Stomach (tissue), 8 donors: ENCODE measurements at regions not wholly inside any gene's neighbourhood (a gene's known extent, or its start where the extent isn't known, plus 50 kb on each side); places are given as distances from the start of the nearest gene placed in this dataset.

Experiments
- DNase-seq, 2 donors: peaks; one replicate each; pipeline versions ENCODE4 v3.0.0 to v3.0.0-alpha.2; 2013 to 2019
- H3K27ac ChIP-seq, 5 donors: fragments of 200-600 bp in 4 of 5; sonication (generic) in 4 of 5; one replicate each; pipeline ENCODE4 v1.5.1; 2013 to 2019; ENCODE audit warnings: mild to moderate bottlenecking in 1 of 5, moderate library complexity in 1 of 5
- H3K27me3 ChIP-seq, 3 donors: fragments of 200-600 bp; sonication (generic); one replicate each; pipeline ENCODE4 v1.5.1; 2017 to 2019; ENCODE audit warnings: mixed run types in 1 of 3
- H3K36me3 ChIP-seq, 4 donors: fragments of 200-600 bp; sonication (generic); 1 replicate in 3 of 4; 2 replicates in 1 of 4; pipeline ENCODE4 v1.5.1; 2016 to 2019
- H3K4me1 ChIP-seq, 4 donors: fragments of 200-600 bp; sonication (generic); one replicate each; pipeline ENCODE4 v1.5.1; 2016 to 2019
- H3K4me3 ChIP-seq, 4 donors: fragments of 200-600 bp; sonication (generic) in 3 of 4; one replicate each; pipeline ENCODE4 v1.5.1; 2016 to 2019; ENCODE audit warnings: mild to moderate bottlenecking in 1 of 4
- H3K9me3 ChIP-seq, 4 donors: fragments of 200-600 bp; sonication (generic); one replicate each; pipeline ENCODE4 v1.5.1; 2016 to 2019
- EP300 ChIP-seq: sonication (generic); formaldehyde crosslinking; IDR thresholded peaks from one replicate; pipeline ENCODE4 v1.6.1; 2017; ENCODE audit warnings: antibody characterized with exemption
- POLR2A ChIP-seq, 4 donors: fragments of 450-650 bp; IDR thresholded peaks; one replicate each; pipeline ENCODE4 v1.6.1; 2016; ENCODE audit warnings: antibody characterized with exemption in 4 of 4, control low read depth in 2 of 4, mild to moderate bottlenecking in 1 of 4, moderate library complexity in 1 of 4
- POLR2AphosphoS5 ChIP-seq, 3 donors: sonication (generic); formaldehyde crosslinking; IDR thresholded peaks; one replicate each; pipeline ENCODE4 v1.6.1; 2016; ENCODE audit warnings: antibody characterized with exemption in 3 of 3
- WGBS, 5 donors: extraction: QIAGEN DNeasy Blood & Tissue Kit in 3 of 5; methylation state at CpG; one replicate each; pipeline versions ENCODE4 v1.1.5 to v1.1.7; 2013 to 2018; 5-methylcytosine and 5-hydroxymethylcytosine counted together
- intact Hi-C: fragments of 100-400 bp; cut with DNase I; formaldehyde crosslinking; loops from one replicate; pipeline ENCODE4 v1.15.1; 2023; ENCODE audit warnings: low total_unique reads
- TF ChIP-seq, protein P1 (sequence below), 7 experiments: fragments of 450-650 bp in 4 of 7; fragments of 200-600 bp in 3 of 7; sonication (generic) in 3 of 7; IDR thresholded peaks; one replicate each; pipeline ENCODE4 v1.5.1; 2016 to 2019; ENCODE audit warnings: antibody characterized with exemption in 7 of 7, control low read depth in 2 of 7, mild to moderate bottlenecking in 1 of 7
- donor health status: healthy with polysubstance abuse.
- donor health status: Bipolar disorder and iron deficiency.
- donor health status: healthy.

DNA sequence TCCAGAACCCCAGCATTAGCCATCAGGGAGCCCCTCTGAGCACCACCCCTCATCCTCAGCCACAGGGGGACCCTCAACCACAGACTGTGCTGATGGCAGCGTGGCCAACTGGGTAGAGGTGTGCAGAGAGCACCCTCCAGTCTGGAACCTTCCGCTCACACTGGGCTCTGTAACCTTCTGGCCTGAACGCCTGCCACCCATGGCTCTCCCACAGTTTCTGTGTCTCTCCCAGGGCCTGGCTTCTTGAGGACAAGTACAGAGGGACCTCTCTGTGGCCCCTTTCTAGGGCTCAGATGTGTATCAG lies 503.0 kb upstream of the MGMT start:
- WGBS, 5 donors: 51 to 67% (median 62%) methylated on average over 3 of the region's 3 CpGs

DNA sequence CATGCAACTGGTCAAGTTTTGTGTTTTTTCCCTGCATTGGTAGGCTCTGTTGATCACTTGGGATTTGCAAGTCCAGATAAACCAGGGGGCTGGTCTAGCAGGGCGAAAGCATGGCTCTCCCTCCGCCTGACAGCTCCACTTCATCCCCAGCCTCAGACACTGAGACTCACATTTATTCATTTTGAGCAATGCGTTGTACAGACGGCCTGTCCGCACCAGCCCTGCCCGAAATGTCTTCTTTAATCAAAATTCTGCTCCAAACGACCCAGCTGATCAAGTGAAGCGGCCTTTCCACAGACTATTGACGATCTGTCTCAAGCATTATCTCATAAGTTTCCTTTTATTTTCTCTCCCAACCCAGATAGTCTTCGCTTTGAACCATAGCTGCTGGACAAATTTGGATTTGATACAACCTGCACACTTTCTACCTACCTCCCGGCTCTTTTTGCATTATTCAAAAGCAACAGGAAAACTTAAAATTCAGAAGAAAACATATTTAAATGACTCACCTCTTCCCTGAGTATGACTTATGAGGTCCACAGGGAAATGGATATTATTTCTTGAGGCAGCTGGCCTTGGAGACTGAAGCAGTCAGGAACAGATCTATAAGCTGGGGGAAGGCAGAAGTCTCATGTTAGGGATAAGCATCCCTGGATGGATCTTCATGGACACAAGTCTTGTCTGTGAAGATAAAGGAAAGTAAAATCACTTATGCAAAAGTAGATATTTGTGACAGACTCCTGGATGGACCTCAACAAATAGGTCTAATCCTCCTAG lies 498.9 kb upstream of the MGMT start:
- Histone ChIP-seq H3K9me3 (peaks cover 0 to 4% (median 0%) of the 10 kb centered on the region in 4 donors), H3K4me1 (no peaks in the 10 kb centered on the region), H3K27ac (no peak overlapping the region), H3K36me3 (no peaks in the 10 kb centered on the region), H3K4me3 (no peak overlapping the region), H3K27me3 (peaks cover 0 to 32% (median 4%) of the 10 kb centered on the region in 3 donors)
- intact Hi-C loops: no loop called here
- DNase-seq: no peak
- TF ChIP-seq POLR2AphosphoS5 (IDR thresholded peaks at IDR 0.05) (no peak), EP300 (no peak), POLR2A (IDR thresholded peaks at IDR 0.05) (no peak)
- TF ChIP-seq, protein P1, sequence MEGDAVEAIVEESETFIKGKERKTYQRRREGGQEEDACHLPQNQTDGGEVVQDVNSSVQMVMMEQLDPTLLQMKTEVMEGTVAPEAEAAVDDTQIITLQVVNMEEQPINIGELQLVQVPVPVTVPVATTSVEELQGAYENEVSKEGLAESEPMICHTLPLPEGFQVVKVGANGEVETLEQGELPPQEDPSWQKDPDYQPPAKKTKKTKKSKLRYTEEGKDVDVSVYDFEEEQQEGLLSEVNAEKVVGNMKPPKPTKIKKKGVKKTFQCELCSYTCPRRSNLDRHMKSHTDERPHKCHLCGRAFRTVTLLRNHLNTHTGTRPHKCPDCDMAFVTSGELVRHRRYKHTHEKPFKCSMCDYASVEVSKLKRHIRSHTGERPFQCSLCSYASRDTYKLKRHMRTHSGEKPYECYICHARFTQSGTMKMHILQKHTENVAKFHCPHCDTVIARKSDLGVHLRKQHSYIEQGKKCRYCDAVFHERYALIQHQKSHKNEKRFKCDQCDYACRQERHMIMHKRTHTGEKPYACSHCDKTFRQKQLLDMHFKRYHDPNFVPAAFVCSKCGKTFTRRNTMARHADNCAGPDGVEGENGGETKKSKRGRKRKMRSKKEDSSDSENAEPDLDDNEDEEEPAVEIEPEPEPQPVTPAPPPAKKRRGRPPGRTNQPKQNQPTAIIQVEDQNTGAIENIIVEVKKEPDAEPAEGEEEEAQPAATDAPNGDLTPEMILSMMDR (IDR thresholded peaks at IDR 0.05): no peak
- WGBS, 5 donors: 79 to 88% (median 83%) methylated on average over 11 of the region's 11 CpGs

More for the DNA sequence above, 503.0 kb upstream of the MGMT start:
- Histone ChIP-seq H3K9me3 (peaks cover 0 to 4% (median 0%) of the 10 kb centered on the region in 4 donors), H3K4me1 (no peaks in the 10 kb centered on the region), H3K27ac (no peak overlapping the region), H3K36me3 (no peaks in the 10 kb centered on the region), H3K27me3 (peaks cover 0 to 31% (median 4%) of the 10 kb centered on the region in 3 donors), H3K4me3 (no peak overlapping the region)
- intact Hi-C loops: no loop called here
- no peak for DNase-seq
- TF ChIP-seq, protein P1 (IDR thresholded peaks at IDR 0.05): no peak
- TF ChIP-seq EP300 (no peak), POLR2A (IDR thresholded peaks at IDR 0.05) (no peak), POLR2AphosphoS5 (IDR thresholded peaks at IDR 0.05) (no peak)

DNA sequence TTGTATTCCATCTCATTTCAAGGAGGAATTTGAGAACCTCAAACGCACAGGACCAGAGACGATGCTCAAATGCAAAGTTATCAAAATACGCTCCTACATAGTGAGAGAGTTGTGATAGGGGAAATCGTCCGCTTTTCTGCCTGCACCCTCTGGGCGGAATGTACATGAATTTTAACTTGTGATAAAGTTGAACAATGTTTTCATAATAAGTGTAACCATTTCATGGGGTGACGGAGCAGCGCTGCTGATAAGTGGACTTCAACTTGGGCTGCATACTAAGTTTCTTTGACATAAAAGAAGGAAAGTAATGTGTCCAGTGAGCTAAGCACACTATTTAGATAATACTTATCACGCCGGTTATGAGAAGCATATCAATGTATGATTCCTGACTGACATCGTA lies 497.5 kb upstream of the MGMT start:
- no peaks in the 10 kb centered on the region for H3K4me1 ChIP-seq
- no peak overlapping the region for H3K4me3 ChIP-seq
- H3K36me3 ChIP-seq: no peaks in the 10 kb centered on the region
- intact Hi-C loops: no loop called here
- 41 to 77% (median 50%) methylated on average over 11 of the region's 11 CpGs for WGBS, 5 donors
- DNase-seq: no peak
- peaks cover 0 to 24% (median 4%) of the 10 kb centered on the region in 3 donors for H3K27me3 ChIP-seq
- peaks cover 0 to 4% (median 0%) of the 10 kb centered on the region in 4 donors for H3K9me3 ChIP-seq
- H3K27ac ChIP-seq: no peak overlapping the region
- TF ChIP-seq POLR2A (IDR thresholded peaks at IDR 0.05) (no peak), EP300 (no peak), POLR2AphosphoS5 (IDR thresholded peaks at IDR 0.05) (no peak)
- TF ChIP-seq, protein P1 (IDR thresholded peaks at IDR 0.05): no peak

GRCh38 chr10:128971374-128972035 lies 495.5 kb upstream of the MGMT start:
- H3K4me3 ChIP-seq: no peak overlapping the region
- H3K9me3 ChIP-seq: no peaks in the 10 kb centered on the region
- H3K27ac ChIP-seq: no peak overlapping the region
- no peak for TF ChIP-seq POLR2AphosphoS5 (IDR thresholded peaks at IDR 0.05)
- TF ChIP-seq, protein P1 (IDR thresholded peaks at IDR 0.05): no peak
- no peak for TF ChIP-seq EP300
- no peak for TF ChIP-seq POLR2A (IDR thresholded peaks at IDR 0.05)
- H3K27me3 ChIP-seq: peaks cover 0 to 18% (median 4%) of the 10 kb centered on the region in 3 donors
- H3K36me3 ChIP-seq: no peaks in the 10 kb centered on the region
- H3K4me1 ChIP-seq: no peaks in the 10 kb centered on the region
- DNase-seq: no peak
- 73 to 81% (median 74%) methylated on average over 11 of the region's 11 CpGs for WGBS, 5 donors
- intact Hi-C loops: no loop called here
